A673 (cell line): ENCODE measurements at regions not wholly inside any gene's neighbourhood (a gene's known extent, or its start where the extent isn't known, plus 50 kb on each side); places are given as distances from the start of the nearest gene placed in this dataset.

Experiments
- BruUV-seq: library from RNA; stranded (reverse); fragments of 400-500 nt; replicated peaks from 2 replicates; lab custom pipeline; 2021; lab: Mats Ljungman, UMichigan
- CTCF ChIA-PET: fragments of 300-600 bp; sonication (Branson Sonifier 250); formaldehyde crosslinking; loops from one replicate; lab custom pipeline; 2022; ENCODE audit warnings: antibody characterized with exemption; lab: Charles Lee
- POLR2A ChIA-PET: fragments of 300-600 bp; sonication (Branson Sonifier 250); formaldehyde crosslinking; loops from one replicate; lab custom pipeline; 2022; ENCODE audit warnings: antibody characterized with exemption; ENCODE audit not compliant: low non-redundant PET; lab: Charles Lee
- DNase-seq: peaks from one replicate; pipeline ENCODE4 v3.0.0-alpha.2; 2015; ENCODE audit warnings: low spot score
- H3K27ac ChIP-seq: fragments of 200-600 bp; sonication (generic); 2 replicates; pipeline ENCODE4 v1.5.1; 2016; ENCODE audit warnings: mixed run types, low read depth, mild to moderate bottlenecking, mixed read lengths, antibody characterized with exemption, low read length; ENCODE audit not compliant: poor library complexity, severe bottlenecking
- H3K27me3 ChIP-seq: fragments of 200-600 bp; sonication (generic); replicated peaks from 2 replicates; pipeline ENCODE4 v1.6.1; 2017; ENCODE audit warnings: mixed run types, low read depth, mild to moderate bottlenecking, mixed read lengths, antibody characterized with exemption, low read length; ENCODE audit not compliant: insufficient read depth, poor library complexity
- H3K36me3 ChIP-seq: fragments of 200-600 bp; sonication (generic); 2 replicates; pipeline ENCODE4 v1.6.1; 2016; ENCODE audit warnings: mixed run types, mild to moderate bottlenecking, mixed read lengths, antibody characterized with exemption, low read length; ENCODE audit not compliant: insufficient read depth, poor library complexity, severe bottlenecking
- H3K4me1 ChIP-seq: fragments of 200-600 bp; sonication (generic); 2 replicates; pipeline ENCODE4 v1.6.1; 2017; ENCODE audit warnings: mixed run types, mild to moderate bottlenecking, mixed read lengths, antibody characterized with exemption, low read length; ENCODE audit not compliant: insufficient read depth, poor library complexity, severe bottlenecking
- H3K4me3 ChIP-seq: fragments of 200-600 bp; sonication (generic); 2 replicates; pipeline ENCODE4 v1.5.1; 2016; ENCODE audit warnings: low read depth, mixed run types, mild to moderate bottlenecking, mixed read lengths, low read length; ENCODE audit not compliant: poor library complexity, severe bottlenecking
- H3K9me3 ChIP-seq: fragments of 200-600 bp; sonication (generic); 2 replicates; pipeline ENCODE4 v1.6.1; 2016; ENCODE audit warnings: mixed run types, low read depth, mild to moderate bottlenecking, mixed read lengths, antibody characterized with exemption, low read length; ENCODE audit not compliant: poor library complexity, severe bottlenecking
- EZH2 ChIP-seq: fragments of 200-600 bp; sonication (generic); IDR thresholded peaks from 2 replicates; pipeline ENCODE4 v1.6.1; 2017; ENCODE audit warnings: borderline replicate concordance, low read depth, mild to moderate bottlenecking, mixed read lengths, antibody characterized with exemption, low read length; ENCODE audit not compliant: poor library complexity, severe bottlenecking
- intact Hi-C: fragments of 100-400 bp; cut with micrococcal nuclease; formaldehyde crosslinking; loops from one replicate; pipeline ENCODE4 v1.10.0; 2022; ENCODE audit not compliant: unreplicated experiment
- TF ChIP-seq, protein P1 (sequence below): fragments of 300-800, 200-600 bp; sonication (generic); conservative IDR thresholded peaks from 2 replicates; pipeline ENCODE4 v1.5.1; 2017; ENCODE audit warnings: low read depth, mild to moderate bottlenecking, antibody characterized with exemption, low read length, moderate library complexity, mixed read lengths

DNA sequence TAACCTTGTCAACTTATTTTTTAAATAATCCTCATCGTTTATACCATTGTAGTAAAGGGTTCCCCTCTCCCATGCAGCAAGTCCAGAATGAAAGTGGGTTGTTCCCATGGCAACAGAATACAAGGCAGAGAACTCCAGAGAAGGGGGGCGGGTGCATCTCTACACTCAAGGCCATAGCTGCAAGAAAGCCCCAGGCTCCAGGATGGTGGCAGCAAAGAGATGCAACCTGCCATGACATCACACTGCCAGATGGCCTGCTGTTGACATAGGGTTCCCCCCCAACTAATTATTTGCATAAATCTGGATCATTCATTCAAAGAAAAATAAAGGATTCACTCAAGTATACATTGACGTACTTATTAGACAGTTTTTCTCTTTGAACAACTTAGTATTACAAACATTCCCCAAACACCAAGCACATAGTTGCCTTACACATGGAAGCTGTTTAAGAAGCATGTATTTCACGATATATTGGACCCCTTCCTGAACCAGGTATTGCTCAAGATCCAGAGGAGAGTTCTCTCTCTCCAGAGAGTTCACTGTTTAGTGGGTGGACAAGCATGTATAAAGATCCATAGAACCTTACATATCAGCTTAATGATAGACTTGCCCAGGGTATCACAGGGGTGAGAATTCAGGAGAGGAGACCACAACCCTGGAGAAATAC lies 87.4 kb upstream of the KLF7 start:
- POLR2A ChIA-PET: no interaction called here
- no peak overlapping the region for H3K27ac ChIP-seq

DNA sequence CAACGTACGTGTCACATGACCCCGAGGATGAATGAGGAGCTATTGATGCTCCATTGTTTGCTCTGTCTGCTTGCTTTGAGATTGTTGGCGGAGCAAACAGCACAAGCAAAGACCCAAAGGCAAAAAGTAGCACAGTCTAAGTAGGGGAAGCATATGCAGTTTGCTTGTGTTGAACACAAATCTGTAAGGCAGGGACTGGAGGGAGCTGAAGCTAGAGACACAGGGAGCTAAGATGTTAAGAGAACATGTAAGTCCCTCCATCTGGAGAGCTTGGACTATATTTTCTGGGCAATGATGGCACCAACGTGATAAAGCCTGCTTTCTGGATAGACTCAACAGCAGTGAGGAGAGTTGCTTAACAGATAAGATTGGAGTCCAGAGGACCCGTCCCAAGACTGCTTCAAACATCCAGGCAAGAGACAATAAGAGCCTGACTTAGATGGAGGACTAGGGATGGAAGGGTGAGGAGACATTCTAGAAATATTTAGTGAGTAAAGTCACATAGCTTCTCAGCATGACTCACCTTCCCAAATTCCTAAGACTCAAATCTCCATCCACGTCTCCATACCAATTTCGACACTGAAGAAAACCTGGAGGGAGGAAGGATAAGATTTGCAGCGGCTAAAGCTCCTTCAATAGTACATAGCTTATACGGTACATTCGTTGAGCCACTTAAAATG lies 88.1 kb upstream of the KLF7 start:
- Histone ChIP-seq H3K36me3 (no peaks in the 10 kb centered on the region), H3K9me3 (no peaks in the 10 kb centered on the region), H3K27me3 (no peaks in the 10 kb centered on the region), H3K4me3 (no peak overlapping the region), H3K27ac (no peak overlapping the region), H3K4me1 (peaks cover 44% of the 10 kb centered on the region)
- no peak for DNase-seq
- ChIA-PET POLR2A (no interaction called here), CTCF (no interaction called here)
- no peak for TF ChIP-seq EZH2
- TF ChIP-seq, protein P1, sequence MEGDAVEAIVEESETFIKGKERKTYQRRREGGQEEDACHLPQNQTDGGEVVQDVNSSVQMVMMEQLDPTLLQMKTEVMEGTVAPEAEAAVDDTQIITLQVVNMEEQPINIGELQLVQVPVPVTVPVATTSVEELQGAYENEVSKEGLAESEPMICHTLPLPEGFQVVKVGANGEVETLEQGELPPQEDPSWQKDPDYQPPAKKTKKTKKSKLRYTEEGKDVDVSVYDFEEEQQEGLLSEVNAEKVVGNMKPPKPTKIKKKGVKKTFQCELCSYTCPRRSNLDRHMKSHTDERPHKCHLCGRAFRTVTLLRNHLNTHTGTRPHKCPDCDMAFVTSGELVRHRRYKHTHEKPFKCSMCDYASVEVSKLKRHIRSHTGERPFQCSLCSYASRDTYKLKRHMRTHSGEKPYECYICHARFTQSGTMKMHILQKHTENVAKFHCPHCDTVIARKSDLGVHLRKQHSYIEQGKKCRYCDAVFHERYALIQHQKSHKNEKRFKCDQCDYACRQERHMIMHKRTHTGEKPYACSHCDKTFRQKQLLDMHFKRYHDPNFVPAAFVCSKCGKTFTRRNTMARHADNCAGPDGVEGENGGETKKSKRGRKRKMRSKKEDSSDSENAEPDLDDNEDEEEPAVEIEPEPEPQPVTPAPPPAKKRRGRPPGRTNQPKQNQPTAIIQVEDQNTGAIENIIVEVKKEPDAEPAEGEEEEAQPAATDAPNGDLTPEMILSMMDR: no peak
- intact Hi-C loops: no loop called here
- BruUV-seq: no TSS peak

More for the DNA sequence above, 87.4 kb upstream of the KLF7 start:
- BruUV-seq: no TSS peak
- DNase-seq: peak; percentile 9
- H3K27me3 ChIP-seq: no peaks in the 10 kb centered on the region
- TF ChIP-seq, protein P1: no peak
- no peak for TF ChIP-seq EZH2
- no peaks in the 10 kb centered on the region for H3K36me3 ChIP-seq
- CTCF ChIA-PET: no interaction called here
- peaks cover 37% of the 10 kb centered on the region for H3K4me1 ChIP-seq
- intact Hi-C loops: no loop called here
- no peaks in the 10 kb centered on the region for H3K9me3 ChIP-seq
- H3K4me3 ChIP-seq: no peak overlapping the region

DNA sequence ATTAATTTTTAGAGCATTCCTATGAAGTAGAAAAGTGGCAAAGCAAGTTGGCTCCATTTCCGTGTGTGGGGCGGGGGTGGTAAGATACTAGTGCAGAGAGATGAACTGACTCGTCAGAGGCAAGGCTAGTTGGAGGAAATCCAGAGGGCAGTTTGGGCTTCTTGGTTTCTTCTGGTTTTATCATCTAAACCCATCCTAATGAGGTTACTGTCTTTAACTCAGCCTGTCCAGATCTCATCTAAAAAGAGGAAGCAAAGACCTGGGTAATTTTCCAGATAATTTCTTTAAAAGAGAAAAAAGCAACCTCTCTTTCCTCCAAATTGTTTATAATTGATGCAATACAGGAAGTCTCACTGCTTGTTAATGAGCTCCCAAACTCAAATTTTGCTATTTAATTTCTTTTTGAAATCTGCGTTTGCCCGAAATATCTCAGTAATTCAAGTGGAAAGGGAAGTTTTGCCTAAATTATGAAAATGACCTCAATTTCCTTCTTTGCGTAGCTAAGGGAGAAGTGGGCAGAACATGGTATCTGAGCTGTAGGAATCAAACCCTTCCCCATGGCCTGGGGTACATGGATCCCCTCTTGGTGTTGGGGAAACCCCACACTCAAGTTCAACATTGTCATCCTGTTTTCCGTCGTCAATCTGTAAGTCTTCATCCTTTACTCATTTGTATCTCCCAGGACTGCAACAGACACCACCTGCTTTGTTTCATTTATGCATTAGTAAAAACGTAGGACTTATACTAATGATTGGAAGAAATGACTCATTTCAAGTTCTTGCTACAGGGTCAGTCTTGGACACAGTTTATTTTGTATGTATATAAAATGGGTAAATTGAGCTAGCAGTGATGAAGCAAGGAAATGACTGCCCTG lies 89.1 kb upstream of the KLF7 start:
- Histone ChIP-seq H3K9me3 (no peaks in the 10 kb centered on the region), H3K27me3 (no peaks in the 10 kb centered on the region), H3K4me1 (peaks cover 49% of the 10 kb centered on the region), H3K27ac (no peak overlapping the region), H3K36me3 (no peaks in the 10 kb centered on the region), H3K4me3 (no peak overlapping the region)
- ChIA-PET CTCF (no interaction called here), POLR2A (no interaction called here)
- DNase-seq: peak; percentile 40
- no TSS peak for BruUV-seq
- no peak for TF ChIP-seq EZH2
- TF ChIP-seq, protein P1: no peak
- intact Hi-C loops: no loop called here
